Activated CD8-positive, alpha-beta memory T cell treated with anti-CD3 and anti-CD28 coated beads for 1 hour (primary cell): ENCODE measurements at regions not wholly inside any gene's neighbourhood (a gene's known extent, or its start where the extent isn't known, plus 50 kb on each side); places are given as distances from the start of the nearest gene placed in this dataset.
"Not testable (repeated sequence)": the region's sequence is repeated elsewhere in the genome, so short reads cannot be mapped to it uniquely, and the experiment has no call there.

ENCODE experiments used
- DNase-seq, 2 donors: peaks; one replicate each; pipeline ENCODE4 v3.0.0-alpha.2; 2020; ENCODE audit warnings: low read depth in 1 of 2; ENCODE audit errors: extremely low read depth in 1 of 2

DNA sequence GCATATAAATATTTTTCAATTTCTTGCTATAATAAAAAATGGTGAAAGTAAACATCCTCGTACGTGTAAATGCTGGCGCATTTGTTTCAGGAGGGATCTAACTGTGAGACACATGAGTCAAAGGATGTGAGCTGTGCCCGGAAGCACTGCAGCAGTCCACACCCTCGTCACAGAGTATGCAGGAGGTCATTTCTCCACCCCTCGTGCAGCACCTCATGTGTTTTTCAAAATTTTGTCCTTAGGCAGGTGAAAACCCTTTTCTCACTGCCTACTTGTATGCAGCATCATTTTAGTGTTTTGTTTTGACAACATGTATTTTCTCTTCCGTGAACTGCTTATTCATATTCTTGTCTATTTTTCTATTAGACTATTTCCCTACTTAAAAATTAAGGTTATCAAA, 162.7 kb downstream of the AVL9 start:
- DNase-seq, result no peak

GRCh38 chr7:32654549-32654948, 159.3 kb downstream of the AVL9 start:
- not testable (repeated sequence) for DNase-seq

GRCh38 chr7:32650356-32650755, 155.1 kb downstream of the AVL9 start:
- DNase-seq, result not testable (repeated sequence)

- DNase-seq, result no peak
Observed at GRCh38 chr7:32648408-32649156, 153.3 kb downstream of the AVL9 start.

- not testable (repeated sequence) for DNase-seq
Observed at GRCh38 chr7:32645255-32645654, 150.0 kb downstream of the AVL9 start.

DNA sequence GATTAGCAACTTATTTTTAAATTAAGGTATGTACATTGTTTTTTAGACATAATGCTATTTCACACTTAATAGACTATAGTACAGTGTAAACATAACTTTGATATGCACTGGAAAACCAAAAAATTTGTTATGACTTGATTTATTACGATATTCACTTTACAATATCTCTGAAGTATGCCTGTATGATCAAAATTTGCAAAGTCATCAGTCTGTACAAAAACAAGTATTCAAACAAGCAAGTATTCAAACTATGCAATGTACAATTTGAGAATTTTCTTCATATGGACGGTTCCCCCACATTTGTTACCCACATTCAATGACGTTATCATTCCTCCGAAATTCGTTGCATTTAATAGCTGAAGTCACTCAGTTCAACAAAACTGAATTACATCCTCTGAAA, 147.9 kb downstream of the AVL9 start:
- no peak for DNase-seq

GRCh38 chr7:32639122-32639521, 143.8 kb downstream of the AVL9 start:
- no peak for DNase-seq

DNA sequence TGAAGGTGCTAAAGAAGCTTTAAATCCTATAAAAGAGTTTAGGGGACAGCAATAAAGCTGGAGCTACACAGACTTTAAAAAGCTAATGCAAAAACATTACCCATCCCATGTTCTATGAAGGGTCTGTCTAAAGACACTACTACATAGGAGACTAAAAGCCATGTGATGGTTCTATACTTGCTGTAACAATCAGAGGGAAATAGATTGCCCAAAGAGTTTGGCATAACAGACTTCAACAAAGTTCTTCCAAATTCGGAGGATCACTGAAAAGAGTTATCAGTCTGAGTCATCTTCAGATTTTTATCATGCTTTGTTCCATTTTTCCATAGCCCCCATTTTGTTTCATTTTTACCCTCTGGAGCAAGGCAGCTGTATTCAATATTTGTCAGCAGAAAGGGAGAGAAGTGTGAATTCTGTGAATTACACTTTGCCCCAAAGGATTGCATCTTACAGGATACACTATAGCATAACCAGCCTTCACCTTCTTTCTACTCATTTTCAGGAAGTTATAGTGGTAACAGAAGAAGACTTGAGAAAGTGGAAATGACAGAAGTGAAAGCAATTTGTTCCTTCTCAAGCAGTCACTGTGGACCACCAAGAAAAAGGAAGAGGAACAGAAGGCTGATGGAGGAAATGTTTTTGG, 143.3 kb downstream of the AVL9 start:
- not testable (repeated sequence) for DNase-seq
